Fibroblast of lung (primary cell): ENCODE measurements at regions not wholly inside any gene's neighbourhood (a gene's known extent, or its start where the extent isn't known, plus 50 kb on each side); places are given as distances from the start of the nearest gene placed in this dataset.

Experiments used
- EZH2 ChIP-seq: IDR thresholded peaks from 2 replicates; pipeline ENCODE4 v1.5.1; 2012; ENCODE audit warnings: low read length, control low read depth, mild to moderate bottlenecking; ENCODE audit errors: missing control alignments
- TF ChIP-seq, protein P1 (sequence below), 2 donors: IDR thresholded peaks in 1 of 2; conservative IDR thresholded peaks in 1 of 2; 1 replicate in 1 of 2; 2 replicates in 1 of 2; pipeline ENCODE4 v1.5.1; 2011 to 2012; ENCODE audit warnings: low read length in 2 of 2, control low read depth in 1 of 2, inconsistent platforms in 1 of 2, low read depth in 1 of 2, mild to moderate bottlenecking in 1 of 2

- TF ChIP-seq, protein P1, sequence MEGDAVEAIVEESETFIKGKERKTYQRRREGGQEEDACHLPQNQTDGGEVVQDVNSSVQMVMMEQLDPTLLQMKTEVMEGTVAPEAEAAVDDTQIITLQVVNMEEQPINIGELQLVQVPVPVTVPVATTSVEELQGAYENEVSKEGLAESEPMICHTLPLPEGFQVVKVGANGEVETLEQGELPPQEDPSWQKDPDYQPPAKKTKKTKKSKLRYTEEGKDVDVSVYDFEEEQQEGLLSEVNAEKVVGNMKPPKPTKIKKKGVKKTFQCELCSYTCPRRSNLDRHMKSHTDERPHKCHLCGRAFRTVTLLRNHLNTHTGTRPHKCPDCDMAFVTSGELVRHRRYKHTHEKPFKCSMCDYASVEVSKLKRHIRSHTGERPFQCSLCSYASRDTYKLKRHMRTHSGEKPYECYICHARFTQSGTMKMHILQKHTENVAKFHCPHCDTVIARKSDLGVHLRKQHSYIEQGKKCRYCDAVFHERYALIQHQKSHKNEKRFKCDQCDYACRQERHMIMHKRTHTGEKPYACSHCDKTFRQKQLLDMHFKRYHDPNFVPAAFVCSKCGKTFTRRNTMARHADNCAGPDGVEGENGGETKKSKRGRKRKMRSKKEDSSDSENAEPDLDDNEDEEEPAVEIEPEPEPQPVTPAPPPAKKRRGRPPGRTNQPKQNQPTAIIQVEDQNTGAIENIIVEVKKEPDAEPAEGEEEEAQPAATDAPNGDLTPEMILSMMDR (conservative IDR thresholded peaks at IDR 0.05 in 1 of 2, IDR thresholded peaks at IDR 0.05 in 1 of 2; ENCODE audit: low read depth in 1 of 2, low read length in 2 of 2) = no peak
- TF ChIP-seq EZH2 = no peak
These were observed 169.3 kb upstream of the TENM4 start for GRCh38 chr11:79610139-79610538.
